ENCODE measurements at regions not wholly inside any gene's neighbourhood (a gene's known extent, or its start where the extent isn't known, plus 50 kb on each side); places are given as distances from the start of the nearest gene placed in this dataset.

- no peak for ATAC-seq
Measured at GRCh38 chr5:31048282-31049270, 144.9 kb upstream of the CDH6 start.

DNA sequence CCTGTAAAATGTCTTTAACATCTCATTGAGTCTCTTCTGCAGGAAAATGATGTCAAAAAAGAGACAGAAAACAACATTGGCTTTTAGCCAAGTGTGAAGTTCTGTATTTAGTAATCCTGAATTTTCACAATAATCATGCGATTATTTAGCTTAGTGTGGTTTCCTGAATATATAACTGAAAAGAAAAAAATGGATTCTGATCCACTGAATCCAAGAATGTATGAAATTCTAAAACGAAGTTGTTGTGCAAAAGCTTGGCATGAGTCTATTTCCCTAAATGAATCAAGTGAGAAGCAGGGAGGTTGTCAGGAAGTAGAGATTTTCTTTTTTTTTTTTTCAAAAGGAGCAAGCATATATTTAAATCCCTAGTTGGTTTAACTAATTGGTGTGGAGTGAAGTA is 145.9 kb upstream of the CDH6 start:
- ATAC-seq: no peak

GRCh38 chr5:31047007-31047406 is 146.5 kb upstream of the CDH6 start:
- ATAC-seq: no peak

GRCh38 chr5:31036411-31036810 is 157.1 kb upstream of the CDH6 start:
- ATAC-seq: no peak

DNA sequence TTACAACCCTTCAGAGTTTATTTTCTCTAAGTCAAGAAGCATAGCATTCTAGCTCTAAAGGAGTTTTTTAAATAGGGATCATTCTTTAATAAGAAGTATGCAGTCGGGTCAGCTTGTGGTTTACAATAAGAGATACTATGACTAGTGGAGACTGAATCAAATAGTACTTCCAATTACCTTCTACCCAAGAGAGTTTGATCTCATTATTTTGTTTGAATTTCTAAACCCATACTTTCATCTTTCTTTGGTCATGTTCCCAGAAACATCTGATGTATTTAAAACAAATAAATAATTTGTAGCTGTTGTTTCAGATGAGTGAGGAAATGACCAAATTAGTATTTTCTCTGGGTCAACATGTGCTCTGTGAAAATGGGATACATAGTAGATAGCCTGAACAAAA is 160.2 kb upstream of the CDH6 start:
- no peak for ATAC-seq

- ATAC-seq: no peak
Measured at GRCh38 chr5:31029925-31030324, 163.6 kb upstream of the CDH6 start.

- no peak for ATAC-seq
Measured at GRCh38 chr5:31027721-31028120, 165.8 kb upstream of the CDH6 start.

GRCh38 chr5:31023105-31023504 is 170.4 kb upstream of the CDH6 start:
- ATAC-seq: no peak

DNA sequence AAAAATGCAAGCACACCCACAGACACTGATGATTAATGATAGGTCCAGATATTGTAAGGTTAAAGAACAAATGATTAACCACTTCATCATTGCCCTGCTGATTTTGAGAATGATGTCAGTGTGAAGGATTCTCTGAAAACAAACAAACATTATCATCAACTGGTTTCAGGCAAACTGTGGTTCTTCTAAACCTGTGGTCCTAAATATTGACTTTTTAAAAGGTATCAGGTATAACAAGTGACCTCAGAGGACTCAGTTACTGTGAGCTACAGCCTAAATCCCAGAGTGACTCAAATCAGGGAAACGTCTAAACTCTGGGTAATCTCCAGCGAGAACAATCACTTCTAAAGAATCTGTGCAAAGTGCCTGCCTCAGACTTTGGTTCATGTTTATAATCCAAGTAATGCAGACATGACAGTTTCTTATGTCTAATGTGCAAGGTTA is 172.3 kb upstream of the CDH6 start:
- no peak for ATAC-seq

DNA sequence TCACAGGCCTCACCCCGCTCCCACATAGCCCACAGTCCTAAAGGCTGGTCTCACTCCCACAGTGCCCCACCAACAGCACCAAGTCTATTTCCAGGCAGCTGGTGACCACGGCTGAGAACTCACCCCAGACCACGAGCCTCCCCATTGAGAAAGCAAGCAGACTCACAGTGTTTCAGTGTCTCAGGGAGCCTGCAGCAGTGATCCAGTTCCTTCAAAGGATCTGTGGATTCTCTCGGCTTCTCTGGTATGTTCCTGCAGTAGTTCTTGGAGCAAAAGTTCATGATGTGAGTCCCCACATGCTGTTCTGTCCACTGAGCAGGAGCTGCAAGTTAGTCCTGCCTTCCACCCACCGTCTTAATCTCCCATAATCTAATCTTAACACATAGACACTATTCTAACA is 185.3 kb upstream of the CDH6 start:
- ATAC-seq: no peak

DNA sequence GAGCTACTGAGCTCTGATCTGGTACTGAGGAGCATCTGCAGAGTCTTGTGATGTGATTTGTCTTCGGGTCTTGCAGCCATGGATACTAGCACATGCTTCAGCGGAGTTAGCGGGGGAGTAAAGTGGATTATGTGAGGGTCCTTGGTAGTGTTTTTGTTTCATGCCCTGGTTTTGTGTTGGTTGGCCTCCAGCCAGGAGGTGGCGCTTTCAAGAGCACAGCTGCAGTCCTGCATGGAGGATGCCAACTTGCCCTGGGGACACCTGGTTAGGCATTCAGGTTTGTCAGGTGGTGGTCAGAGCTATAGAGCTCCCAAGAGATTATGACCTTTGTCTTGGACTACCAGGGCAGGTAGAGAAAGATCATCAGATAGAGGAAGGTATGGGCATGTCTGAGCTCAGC is 185.8 kb upstream of the CDH6 start:
- no peak for ATAC-seq

DNA sequence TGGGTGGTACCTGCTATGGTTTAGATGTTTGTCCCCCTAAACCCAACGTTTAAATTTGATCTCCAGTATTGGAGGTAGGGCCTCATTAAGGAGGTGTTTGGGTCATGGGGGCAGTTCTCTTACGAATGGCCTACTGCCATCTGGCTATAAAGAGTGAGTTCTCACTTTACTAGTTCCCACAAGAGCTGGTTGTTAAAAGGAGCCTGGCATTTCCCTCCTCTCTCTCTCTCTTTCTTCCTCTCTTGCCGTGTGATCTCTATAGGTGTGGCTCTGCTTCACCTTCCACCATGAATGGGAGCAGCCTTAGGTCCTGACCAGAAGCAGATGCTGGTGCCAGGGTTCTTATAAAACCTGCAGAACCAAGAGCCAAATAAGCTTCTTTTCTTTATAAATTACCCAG is 193.2 kb upstream of the CDH6 start:
- no peak for ATAC-seq

GRCh38 chr5:30997681-30998080 is 195.8 kb upstream of the CDH6 start:
- ATAC-seq: no peak

DNA sequence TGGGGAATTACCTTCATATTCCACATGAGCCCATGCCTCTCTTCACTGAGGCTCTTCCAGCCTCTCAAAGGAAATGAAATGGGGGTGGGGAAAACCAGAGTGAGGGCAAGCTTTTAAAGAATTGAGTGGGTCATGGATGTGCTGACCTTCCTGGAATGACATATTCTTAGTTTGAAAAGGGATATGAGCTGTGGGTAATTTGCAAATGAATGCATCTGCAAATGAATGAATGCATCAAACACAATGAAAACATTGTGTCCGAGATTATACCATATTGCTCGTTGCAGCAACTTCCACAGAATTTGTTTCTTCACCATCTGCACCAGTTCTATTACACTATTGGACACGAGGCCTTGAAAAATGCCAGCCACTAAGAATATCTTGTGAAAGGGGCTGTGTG is 198.6 kb upstream of the CDH6 start:
- ATAC-seq: no peak

DNA sequence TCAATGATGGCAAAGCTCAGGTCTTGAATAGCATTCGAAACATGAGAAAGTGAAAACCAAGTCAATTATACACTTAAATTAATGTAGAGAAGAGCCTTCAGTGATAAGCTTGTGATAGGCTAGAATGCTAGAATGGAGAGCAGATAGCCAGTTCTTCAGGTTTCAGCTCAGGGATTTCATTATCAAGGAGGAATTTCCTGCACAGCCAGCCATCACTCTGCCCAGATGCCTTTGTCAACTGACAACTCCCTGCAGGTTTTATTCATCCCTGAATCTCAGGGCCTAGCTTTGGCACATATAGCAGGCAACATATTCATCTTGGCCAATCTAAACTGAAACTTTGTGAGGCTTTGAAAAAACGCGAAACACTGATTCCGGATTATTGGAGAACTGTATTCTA is 199.3 kb upstream of the CDH6 start:
- no peak for ATAC-seq

DNA sequence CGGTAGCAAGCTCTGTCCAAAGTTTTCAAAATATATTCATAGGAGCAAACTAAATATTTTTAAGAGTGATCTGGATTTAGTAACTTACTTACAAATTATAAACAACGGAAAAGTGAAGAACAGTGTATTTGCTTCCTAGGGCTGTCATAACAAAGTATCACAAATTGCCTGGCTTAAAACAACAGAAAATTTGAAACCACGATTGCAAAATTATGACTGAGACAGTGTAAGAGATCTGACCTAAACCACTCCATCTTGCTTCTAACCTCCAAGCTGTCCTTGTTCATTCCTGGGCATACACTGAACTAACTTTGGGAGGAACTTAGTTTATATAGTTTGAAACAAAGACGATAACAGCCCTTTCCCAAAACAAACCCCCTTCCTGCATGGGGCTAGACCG is 202.0 kb upstream of the CDH6 start:
- ATAC-seq: no peak

DNA sequence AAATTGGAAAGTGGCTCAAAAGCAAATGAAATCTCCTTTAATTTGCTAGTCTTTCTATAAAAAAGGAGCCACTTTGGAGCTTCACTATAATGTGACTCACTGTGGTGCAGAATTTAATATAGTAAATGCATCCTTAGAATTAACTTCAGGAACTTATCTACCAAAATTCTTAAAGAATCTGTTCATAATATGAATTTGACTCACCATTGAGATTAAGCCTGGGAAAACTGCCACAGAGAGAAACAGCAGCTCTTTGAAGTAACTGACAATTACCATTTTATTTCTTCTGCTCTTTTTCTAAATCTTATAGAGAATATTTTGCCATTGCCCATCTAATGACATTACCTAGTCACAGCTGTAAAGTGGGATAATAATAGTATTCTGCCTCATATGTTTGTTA is 211.9 kb upstream of the CDH6 start:
- no peak for ATAC-seq

DNA sequence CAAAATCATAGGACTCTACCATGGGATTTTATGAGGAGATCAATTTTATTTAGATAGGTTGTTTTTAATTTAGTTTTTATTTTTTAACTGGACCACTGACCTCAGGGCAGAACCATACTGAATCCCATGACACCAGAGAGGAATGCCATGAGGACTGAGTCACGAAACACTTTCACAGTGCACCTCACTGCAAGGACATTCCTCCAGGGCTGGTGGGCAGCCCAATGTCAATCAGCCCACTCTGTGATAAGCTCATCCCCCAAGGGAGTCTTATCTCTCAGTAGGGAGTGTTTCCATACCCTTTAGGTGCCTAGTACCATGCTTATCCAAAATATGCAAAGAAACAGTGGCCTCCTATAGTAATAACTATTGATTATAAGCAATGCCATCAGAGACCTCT is 224.5 kb upstream of the CDH6 start:
- no peak for ATAC-seq

- ATAC-seq: no peak
Measured at GRCh38 chr5:30960036-30960435, 233.4 kb upstream of the CDH6 start.

GRCh38 chr5:30959238-30959637 is 234.2 kb upstream of the CDH6 start:
- no peak for ATAC-seq

GRCh38 chr5:30957591-30957990 is 235.9 kb upstream of the CDH6 start:
- no peak for ATAC-seq

DNA sequence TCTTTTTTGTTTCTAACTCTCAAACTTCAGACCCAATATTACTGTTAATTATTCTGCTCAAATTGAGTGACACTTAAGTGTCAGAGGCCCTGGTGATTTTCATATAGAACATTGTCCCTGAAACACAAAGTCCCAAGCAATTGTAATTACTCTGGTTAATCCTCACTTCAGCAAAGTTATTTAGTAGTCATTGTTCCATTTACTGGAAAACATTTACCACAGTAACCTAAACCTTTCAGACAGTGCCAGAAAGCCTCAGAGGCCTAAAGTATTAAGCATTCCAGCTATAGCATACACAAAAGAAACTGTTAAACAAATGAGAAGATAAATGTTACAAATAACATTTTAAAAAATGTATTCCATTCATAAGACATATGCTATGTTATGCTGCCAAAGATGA is 237.2 kb upstream of the CDH6 start:
- no peak for ATAC-seq

GRCh38 chr5:30937070-30937469 is 256.4 kb upstream of the CDH6 start:
- no peak for ATAC-seq

- ATAC-seq: no peak
Measured at GRCh38 chr5:30933599-30933998, 259.9 kb upstream of the CDH6 start.
